ENCODE measurements at regions not wholly inside any gene's neighbourhood (a gene's known extent, or its start where the extent isn't known, plus 50 kb on each side); places are given as distances from the start of the nearest gene placed in this dataset.

DNA sequence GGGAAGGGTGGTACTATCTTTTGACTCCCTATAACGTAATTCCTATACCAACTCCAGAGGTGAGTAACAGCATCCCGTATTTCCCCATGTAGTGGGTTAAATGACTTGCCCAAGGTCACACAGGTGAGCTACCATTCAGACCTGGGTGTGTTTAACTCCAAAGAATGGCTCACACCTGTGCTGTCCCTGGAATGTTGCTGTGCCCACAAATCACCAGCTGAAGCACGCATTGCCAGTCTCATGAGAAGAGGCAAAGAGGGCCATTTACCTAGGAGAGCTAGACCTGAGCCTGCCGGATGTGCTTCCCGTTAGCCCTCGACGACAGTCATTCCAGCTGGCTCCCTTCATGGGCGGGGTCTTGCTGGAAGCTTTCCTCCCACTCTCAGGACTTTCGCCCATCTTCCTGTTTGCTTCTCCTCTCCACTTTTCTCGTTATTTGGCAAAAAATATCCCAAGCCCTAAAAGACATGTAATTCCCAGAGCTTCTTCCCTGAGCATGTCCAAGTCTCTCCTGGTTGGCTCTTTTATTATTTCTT, 106.6 kb upstream of the VASH1 start:
- Mint-ChIP-seq H3K4me3 (no peak overlapping the region), H3K9me3 (peaks cover 0 to 12% (median 5%) of the 10 kb centered on the region in 7 donors), H3K4me1 (no peaks in the 10 kb centered on the region), H3K27ac (no peak overlapping the region), H3K27me3 (peaks cover 11% of the 10 kb centered on the region), H3K36me3 (no peaks in the 10 kb centered on the region)
- H3K4me1 ChIP-seq (ENCODE audit: control insufficient read depth, insufficient read depth, low read length, poor library complexity, severe bottlenecking): no peaks in the 10 kb centered on the region
- ATAC-seq (ENCODE audit: low read depth in 2 of 2): no peak
- no peak for DNase-seq
- peaks cover 4 to 11% of the 10 kb centered on the region in 2 experiments for H3K9me3 ChIP-seq (ENCODE audit: control insufficient read depth in 2 of 2, low read length in 2 of 2)
- H3K36me3 ChIP-seq (ENCODE audit: control insufficient read depth, insufficient read depth, low read length): no peaks in the 10 kb centered on the region
- no peaks in the 10 kb centered on the region for H3K27me3 ChIP-seq (ENCODE audit: control insufficient read depth, insufficient read depth, low read length)
- H3K27ac ChIP-seq (ENCODE audit: insufficient read depth, low read length, poor library complexity, severe bottlenecking): no peak overlapping the region
- no peak overlapping the region for H3K4me3 ChIP-seq (ENCODE audit: low read depth, low read length)

DNA sequence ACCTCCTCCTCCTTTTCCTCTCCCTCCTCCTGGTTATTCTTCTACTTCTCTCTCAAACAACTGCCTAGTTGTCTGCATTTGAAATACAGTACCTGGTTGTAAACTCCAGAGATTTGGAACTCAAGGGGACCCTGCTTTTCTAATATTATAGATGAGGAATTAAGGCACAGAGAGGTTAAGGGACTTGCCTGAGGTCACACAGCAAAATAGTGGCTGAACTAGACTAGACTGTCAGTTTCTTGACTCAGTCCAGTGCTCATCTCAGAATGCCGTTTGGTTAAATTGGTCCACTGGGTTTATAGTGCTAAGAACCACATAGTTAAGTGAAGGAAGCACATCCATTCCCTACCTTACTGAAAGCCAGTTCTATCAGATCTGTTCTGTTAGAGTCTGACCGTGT, 105.9 kb upstream of the VASH1 start:
- Mint-ChIP-seq H3K9me3 (peaks cover 0 to 12% (median 5%) of the 10 kb centered on the region in 7 donors), H3K4me1 (no peaks in the 10 kb centered on the region), H3K36me3 (no peaks in the 10 kb centered on the region), H3K4me3 (no peak overlapping the region), H3K27me3 (peaks cover 16% of the 10 kb centered on the region), H3K27ac (no peak overlapping the region)
- Histone ChIP-seq H3K4me3 (ENCODE audit: low read depth, low read length) (no peak overlapping the region), H3K4me1 (ENCODE audit: control insufficient read depth, insufficient read depth, low read length, poor library complexity, severe bottlenecking) (no peaks in the 10 kb centered on the region), H3K9me3 (ENCODE audit: control insufficient read depth in 2 of 2, low read length in 2 of 2) (peaks cover 4 to 11% of the 10 kb centered on the region in 2 experiments), H3K27me3 (ENCODE audit: control insufficient read depth, insufficient read depth, low read length) (no peaks in the 10 kb centered on the region), H3K36me3 (ENCODE audit: control insufficient read depth, insufficient read depth, low read length) (no peaks in the 10 kb centered on the region), H3K27ac (ENCODE audit: insufficient read depth, low read length, poor library complexity, severe bottlenecking) (no peak overlapping the region)
- ATAC-seq (ENCODE audit: low read depth in 2 of 2) (no peak), DNase-seq (no peak)

DNA sequence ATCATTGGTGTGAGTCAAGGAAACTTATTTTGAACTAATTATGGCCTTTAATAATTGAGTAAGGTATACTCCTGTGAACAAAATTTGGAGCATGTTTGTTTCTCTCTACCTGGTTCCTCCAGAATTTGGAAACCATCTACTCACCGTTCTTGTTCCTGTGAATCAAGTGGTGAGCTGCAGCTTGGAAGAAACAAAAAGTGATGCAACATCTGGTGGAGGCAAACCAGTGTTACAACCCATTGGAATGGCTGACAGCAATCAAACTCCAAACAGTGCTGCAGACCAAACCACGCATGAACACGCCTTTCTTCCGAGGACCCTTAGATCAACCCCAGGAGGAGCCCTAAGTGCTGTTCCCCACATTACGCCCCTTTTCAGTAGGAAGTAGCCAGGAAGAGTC, 104.7 kb upstream of the VASH1 start:
- no peak for DNase-seq
- Mint-ChIP-seq H3K4me3 (no peak overlapping the region), H3K27me3 (peaks cover 22% of the 10 kb centered on the region), H3K27ac (no peak overlapping the region), H3K36me3 (no peaks in the 10 kb centered on the region), H3K9me3 (peaks cover 0 to 15% (median 5%) of the 10 kb centered on the region in 7 donors), H3K4me1 (no peaks in the 10 kb centered on the region)
- Histone ChIP-seq H3K36me3 (ENCODE audit: control insufficient read depth, insufficient read depth, low read length) (no peaks in the 10 kb centered on the region), H3K27me3 (ENCODE audit: control insufficient read depth, insufficient read depth, low read length) (no peaks in the 10 kb centered on the region), H3K9me3 (ENCODE audit: control insufficient read depth in 2 of 2, low read length in 2 of 2) (peaks cover 4 to 11% of the 10 kb centered on the region in 2 experiments), H3K4me1 (ENCODE audit: control insufficient read depth, insufficient read depth, low read length, poor library complexity, severe bottlenecking) (no peaks in the 10 kb centered on the region), H3K4me3 (ENCODE audit: low read depth, low read length) (no peak overlapping the region), H3K27ac (ENCODE audit: insufficient read depth, low read length, poor library complexity, severe bottlenecking) (no peak overlapping the region)
- no peak for ATAC-seq (ENCODE audit: low read depth in 2 of 2)

DNA sequence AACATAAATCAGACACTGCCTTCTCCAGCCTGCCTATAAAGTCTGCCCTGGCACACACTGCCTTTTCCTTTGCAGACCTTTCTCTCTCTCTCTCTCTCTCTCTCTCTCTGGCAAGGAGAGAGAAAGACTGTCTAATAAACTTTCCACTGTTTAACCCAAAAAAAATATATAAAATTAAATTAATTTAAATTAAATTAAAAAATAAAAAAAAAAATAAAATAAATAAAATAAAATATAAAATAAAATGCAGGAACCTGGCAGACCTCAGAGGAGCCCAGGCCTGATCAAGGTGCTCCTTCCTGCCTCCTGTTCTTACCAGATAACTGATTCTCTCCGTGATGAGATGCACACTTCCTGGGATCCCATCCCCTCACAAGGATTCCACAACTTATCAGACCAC, 103.9 kb upstream of the VASH1 start:
- no peak overlapping the region for H3K27ac ChIP-seq (ENCODE audit: insufficient read depth, low read length, poor library complexity, severe bottlenecking)
- no peaks in the 10 kb centered on the region for H3K4me1 Mint-ChIP-seq
- H3K4me3 ChIP-seq (ENCODE audit: low read depth, low read length): no peak overlapping the region
- H3K36me3 Mint-ChIP-seq: no peaks in the 10 kb centered on the region
- ATAC-seq (ENCODE audit: low read depth in 2 of 2): no peak
- H3K9me3 Mint-ChIP-seq: peaks cover 0 to 17% (median 5%) of the 10 kb centered on the region in 7 donors
- no peak overlapping the region for H3K27ac Mint-ChIP-seq
- H3K9me3 ChIP-seq (ENCODE audit: control insufficient read depth in 2 of 2, low read length in 2 of 2): peaks cover 4 to 11% of the 10 kb centered on the region in 2 experiments
- no peaks in the 10 kb centered on the region for H3K36me3 ChIP-seq (ENCODE audit: control insufficient read depth, insufficient read depth, low read length)
- H3K4me1 ChIP-seq (ENCODE audit: control insufficient read depth, insufficient read depth, low read length, poor library complexity, severe bottlenecking): no peaks in the 10 kb centered on the region
- H3K4me3 Mint-ChIP-seq: no peak overlapping the region
- no peak for DNase-seq
- H3K27me3 Mint-ChIP-seq: peaks cover 22% of the 10 kb centered on the region
- no peaks in the 10 kb centered on the region for H3K27me3 ChIP-seq (ENCODE audit: control insufficient read depth, insufficient read depth, low read length)

DNA sequence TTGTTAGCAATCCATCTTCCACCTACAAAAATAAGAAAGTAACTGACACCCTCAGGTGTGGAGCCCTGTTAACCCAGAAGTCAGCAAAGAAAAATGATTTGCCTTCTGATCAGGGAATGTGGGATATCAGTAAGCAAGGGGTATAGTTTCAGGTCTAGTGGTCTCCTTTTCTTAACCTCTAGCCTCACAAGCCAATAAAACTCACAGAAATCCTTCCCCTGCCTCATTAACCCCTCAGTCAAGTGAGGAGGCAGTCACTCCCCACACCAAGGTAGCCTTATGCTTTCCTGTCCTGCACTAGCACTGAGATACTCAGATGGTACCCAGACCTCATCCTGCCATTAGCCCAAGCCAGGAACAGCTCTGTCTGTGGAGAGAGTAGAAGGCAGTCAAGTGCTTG, 103.4 kb upstream of the VASH1 start:
- no peak overlapping the region for H3K27ac Mint-ChIP-seq
- peaks cover 0 to 17% (median 5%) of the 10 kb centered on the region in 7 donors for H3K9me3 Mint-ChIP-seq
- DNase-seq: no peak
- H3K36me3 Mint-ChIP-seq: no peaks in the 10 kb centered on the region
- H3K27me3 Mint-ChIP-seq: peaks cover 22% of the 10 kb centered on the region
- Histone ChIP-seq H3K27me3 (ENCODE audit: control insufficient read depth, insufficient read depth, low read length) (no peaks in the 10 kb centered on the region), H3K9me3 (ENCODE audit: control insufficient read depth in 2 of 2, low read length in 2 of 2) (peaks cover 4 to 11% of the 10 kb centered on the region in 2 experiments), H3K27ac (ENCODE audit: insufficient read depth, low read length, poor library complexity, severe bottlenecking) (no peak overlapping the region), H3K4me3 (ENCODE audit: low read depth, low read length) (no peak overlapping the region), H3K36me3 (ENCODE audit: control insufficient read depth, insufficient read depth, low read length) (no peaks in the 10 kb centered on the region), H3K4me1 (ENCODE audit: control insufficient read depth, insufficient read depth, low read length, poor library complexity, severe bottlenecking) (no peaks in the 10 kb centered on the region)
- H3K4me1 Mint-ChIP-seq: no peaks in the 10 kb centered on the region
- ATAC-seq (ENCODE audit: low read depth in 2 of 2): no peak
- no peak overlapping the region for H3K4me3 Mint-ChIP-seq

DNA sequence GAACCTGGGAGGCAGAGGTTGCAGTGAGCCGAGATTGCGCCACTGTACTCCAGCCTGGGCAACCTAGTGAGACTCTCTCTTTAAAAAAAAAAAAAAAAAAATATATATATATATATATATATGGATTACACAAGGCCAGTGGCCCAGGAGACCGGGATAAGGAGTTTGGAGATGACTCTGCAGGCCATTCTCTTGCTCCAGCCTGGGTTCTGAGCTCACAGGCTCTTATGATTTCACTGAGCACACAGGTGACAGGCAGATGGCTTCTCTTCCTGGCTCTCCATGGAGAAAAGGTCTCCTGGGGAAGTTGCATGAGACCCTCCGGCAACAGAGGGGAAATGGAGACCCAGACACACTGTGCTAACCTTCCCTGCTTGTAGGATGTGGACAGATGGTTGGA, 98.7 kb upstream of the VASH1 start:
- Mint-ChIP-seq H3K27ac (no peak overlapping the region), H3K4me1 (no peaks in the 10 kb centered on the region), H3K9me3 (peaks cover 0 to 12% (median 5%) of the 10 kb centered on the region in 7 donors), H3K36me3 (no peaks in the 10 kb centered on the region), H3K4me3 (no peak overlapping the region), H3K27me3 (peaks cover 21% of the 10 kb centered on the region)
- H3K4me1 ChIP-seq (ENCODE audit: control insufficient read depth, insufficient read depth, low read length, poor library complexity, severe bottlenecking): no peaks in the 10 kb centered on the region
- ATAC-seq (ENCODE audit: low read depth in 2 of 2): no peak
- H3K27me3 ChIP-seq (ENCODE audit: control insufficient read depth, insufficient read depth, low read length): no peaks in the 10 kb centered on the region
- H3K9me3 ChIP-seq (ENCODE audit: control insufficient read depth in 2 of 2, low read length in 2 of 2): peaks cover 4 to 10% of the 10 kb centered on the region in 2 experiments
- no peak overlapping the region for H3K27ac ChIP-seq (ENCODE audit: insufficient read depth, low read length, poor library complexity, severe bottlenecking)
- H3K4me3 ChIP-seq (ENCODE audit: low read depth, low read length): no peak overlapping the region
- no peaks in the 10 kb centered on the region for H3K36me3 ChIP-seq (ENCODE audit: control insufficient read depth, insufficient read depth, low read length)
- no peak for DNase-seq

DNA sequence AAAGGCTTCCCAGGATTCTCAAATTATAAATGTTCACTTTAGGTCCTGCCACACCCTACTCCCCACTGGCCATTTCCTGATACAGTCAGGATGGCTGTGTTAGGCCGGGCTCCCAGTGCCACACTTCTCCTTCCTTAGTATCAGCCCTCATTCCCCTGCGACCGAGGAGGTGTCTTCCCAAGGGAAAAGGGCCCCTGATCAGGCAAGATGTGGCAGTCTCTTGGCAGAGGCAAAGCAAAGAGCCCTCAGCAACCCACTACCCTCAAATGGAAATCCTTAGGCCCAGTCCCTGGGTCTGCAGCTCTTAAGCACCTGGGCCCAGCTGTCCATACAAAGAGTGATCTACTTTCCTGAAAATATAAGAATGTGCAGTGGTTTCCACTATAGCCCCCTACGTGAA, 96.5 kb upstream of the VASH1 start:
- ATAC-seq (ENCODE audit: low read depth in 2 of 2): no peak
- Mint-ChIP-seq H3K36me3 (no peaks in the 10 kb centered on the region), H3K9me3 (peaks cover 0 to 10% (median 3%) of the 10 kb centered on the region in 7 donors)

DNA sequence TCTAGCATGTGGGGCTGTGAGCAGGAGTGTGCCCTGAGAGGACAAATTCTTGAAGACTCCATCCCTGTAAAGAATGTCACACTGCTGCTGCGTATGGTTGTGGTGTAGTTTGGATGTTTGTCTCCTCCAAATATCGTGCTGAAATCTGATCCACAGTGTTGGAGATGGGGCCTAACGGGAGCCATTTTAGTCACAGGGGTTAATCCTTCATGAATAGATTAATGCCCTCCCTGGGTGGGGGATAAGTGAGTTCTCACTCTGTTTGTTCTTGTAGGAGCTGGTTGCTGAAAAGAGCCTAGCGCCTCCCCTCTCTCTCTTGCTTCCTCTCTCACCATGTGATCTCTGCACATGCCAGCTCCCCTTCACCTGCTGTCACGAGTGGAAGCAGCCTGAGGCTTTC, 94.5 kb upstream of the VASH1 start:
- Histone ChIP-seq H3K36me3 (ENCODE audit: control insufficient read depth, insufficient read depth, low read length) (no peaks in the 10 kb centered on the region), H3K27me3 (ENCODE audit: control insufficient read depth, insufficient read depth, low read length) (no peaks in the 10 kb centered on the region), H3K4me3 (ENCODE audit: low read depth, low read length) (no peak overlapping the region), H3K27ac (ENCODE audit: insufficient read depth, low read length, poor library complexity, severe bottlenecking) (no peak overlapping the region), H3K4me1 (ENCODE audit: control insufficient read depth, insufficient read depth, low read length, poor library complexity, severe bottlenecking) (no peaks in the 10 kb centered on the region), H3K9me3 (ENCODE audit: control insufficient read depth in 2 of 2, low read length in 2 of 2) (peaks cover 5 to 13% of the 10 kb centered on the region in 2 experiments)
- Mint-ChIP-seq H3K4me1 (no peaks in the 10 kb centered on the region), H3K4me3 (no peak overlapping the region), H3K27ac (no peak overlapping the region), H3K27me3 (peaks cover 4% of the 10 kb centered on the region), H3K36me3 (no peaks in the 10 kb centered on the region), H3K9me3 (peaks cover 0 to 10% (median 3%) of the 10 kb centered on the region in 7 donors)
- no peak for DNase-seq
- no peak for ATAC-seq (ENCODE audit: low read depth in 2 of 2)

More for the DNA sequence above, 96.5 kb upstream of the VASH1 start:
- Histone ChIP-seq H3K9me3 (ENCODE audit: control insufficient read depth in 2 of 2, low read length in 2 of 2) (peaks cover 5 to 13% of the 10 kb centered on the region in 2 experiments), H3K27ac (ENCODE audit: insufficient read depth, low read length, poor library complexity, severe bottlenecking) (no peak overlapping the region), H3K4me1 (ENCODE audit: control insufficient read depth, insufficient read depth, low read length, poor library complexity, severe bottlenecking) (no peaks in the 10 kb centered on the region), H3K36me3 (ENCODE audit: control insufficient read depth, insufficient read depth, low read length) (no peaks in the 10 kb centered on the region), H3K4me3 (ENCODE audit: low read depth, low read length) (no peak overlapping the region), H3K27me3 (ENCODE audit: control insufficient read depth, insufficient read depth, low read length) (no peaks in the 10 kb centered on the region)
- no peaks in the 10 kb centered on the region for H3K4me1 Mint-ChIP-seq
- no peak overlapping the region for H3K27ac Mint-ChIP-seq
- H3K27me3 Mint-ChIP-seq: peaks cover 14% of the 10 kb centered on the region
- no peak for DNase-seq
- no peak overlapping the region for H3K4me3 Mint-ChIP-seq

Measured in CD4-positive, CD25-positive, alpha-beta regulatory T cell (primary cell).